ENCODE measurements at regions not wholly inside any gene's neighbourhood (a gene's known extent, or its start where the extent isn't known, plus 50 kb on each side); places are given as distances from the start of the nearest gene placed in this dataset.

DNA sequence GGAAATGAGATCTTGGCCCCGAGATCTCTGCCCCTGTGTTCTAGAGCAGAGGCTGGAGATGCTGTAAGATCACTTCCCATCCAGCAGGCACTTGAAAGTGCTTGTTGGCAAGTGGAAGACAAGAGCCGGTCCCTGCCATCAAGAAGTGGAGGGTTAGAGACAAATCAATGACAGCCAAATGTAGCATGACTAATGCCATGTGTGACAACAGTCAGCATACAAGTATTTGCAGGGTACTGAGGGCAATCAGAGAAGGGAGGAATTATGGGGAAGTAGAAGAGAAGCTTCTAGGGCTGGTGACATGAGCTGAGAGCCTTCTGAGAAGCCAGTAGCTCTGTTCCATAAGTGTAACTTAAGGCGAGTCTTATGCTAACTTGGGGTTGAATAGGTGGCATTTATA lies 58.6 kb downstream of the TMEM17 start:
- DNase-seq (ENCODE audit: low read depth in 2 of 2): no peak

DNA sequence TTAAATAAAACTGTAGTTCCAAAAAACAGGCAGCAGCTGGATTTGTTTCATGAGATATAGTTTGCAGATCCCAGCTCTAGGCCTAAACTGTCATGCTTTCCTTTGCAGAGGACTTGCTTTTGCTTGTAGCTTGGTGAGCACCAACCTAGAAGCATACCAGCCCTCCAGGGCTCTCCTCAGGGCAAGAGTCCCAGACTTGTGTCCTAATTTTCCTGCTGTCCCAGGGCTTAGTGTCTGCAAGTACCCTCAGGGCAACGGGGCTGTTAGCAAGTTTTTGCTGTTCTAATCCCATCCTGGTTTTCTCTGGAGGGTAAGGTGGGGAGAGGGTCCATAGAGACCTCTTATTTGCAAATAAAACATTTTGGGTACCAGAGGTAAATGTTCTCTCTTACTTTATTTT lies 59.5 kb downstream of the TMEM17 start:
- DNase-seq (ENCODE audit: low read depth in 2 of 2): no peak

DNA sequence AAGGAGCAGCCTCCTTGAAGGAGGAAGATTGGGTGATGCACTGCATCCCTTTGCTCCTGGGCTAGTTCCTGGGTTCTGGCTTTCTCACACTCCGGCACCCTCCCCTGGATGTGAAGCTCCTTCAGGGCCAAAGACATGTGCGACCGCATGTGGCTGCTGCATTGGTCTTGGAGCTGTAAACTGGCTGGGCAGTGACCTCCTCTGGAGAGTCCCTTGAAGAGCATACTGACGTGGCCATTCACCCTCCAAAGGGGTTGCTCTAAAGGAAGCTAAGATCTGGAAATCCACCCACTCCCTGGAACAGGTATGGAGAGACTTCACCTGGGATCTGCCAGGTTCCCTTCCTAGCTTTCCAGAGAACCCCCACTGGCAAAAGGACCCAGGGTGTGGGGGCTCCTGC lies 62.1 kb downstream of the TMEM17 start:
- no peak for DNase-seq (ENCODE audit: low read depth in 2 of 2)

DNA sequence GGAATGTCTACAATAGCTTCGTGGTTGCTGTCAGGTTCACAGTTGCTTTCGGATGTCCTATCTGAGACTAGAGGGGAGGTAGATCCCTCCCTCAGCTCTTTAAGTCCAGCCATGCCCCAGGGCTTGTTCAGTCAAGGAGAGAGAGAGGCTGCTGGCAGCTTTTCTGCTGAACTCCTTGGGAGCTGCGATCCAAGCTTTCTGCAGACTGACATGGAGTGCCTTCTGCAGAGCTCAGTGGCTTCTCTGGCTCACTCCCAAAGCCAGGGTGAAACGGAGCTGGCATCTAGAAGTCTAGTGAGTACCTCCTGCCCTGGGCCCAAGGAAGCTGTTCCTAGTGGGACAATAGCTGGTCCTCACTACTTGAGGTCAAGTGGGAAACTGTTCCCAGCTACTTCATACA lies 62.5 kb downstream of the TMEM17 start:
- DNase-seq (ENCODE audit: low read depth in 2 of 2): no peak

DNA sequence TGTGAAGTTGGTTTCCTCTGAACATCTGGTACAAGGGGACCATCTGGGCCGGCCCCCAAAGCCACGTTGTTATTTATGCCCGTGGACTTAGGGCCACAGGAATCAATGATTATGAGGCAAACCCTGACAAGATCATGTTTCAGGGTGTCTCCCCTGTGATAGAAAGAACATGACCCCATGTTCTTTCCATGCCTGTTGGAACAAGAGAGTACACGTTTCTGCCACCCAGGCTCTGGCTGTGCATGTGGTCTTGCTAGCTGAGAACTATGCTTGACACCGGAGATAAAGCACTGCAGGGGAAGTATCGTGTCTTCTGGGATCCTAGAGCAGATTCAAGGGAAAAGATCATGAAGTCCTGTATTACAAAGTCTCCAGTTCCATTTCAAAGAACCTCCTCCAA lies 64.2 kb downstream of the TMEM17 start:
- no peak for DNase-seq (ENCODE audit: low read depth in 2 of 2)

DNA sequence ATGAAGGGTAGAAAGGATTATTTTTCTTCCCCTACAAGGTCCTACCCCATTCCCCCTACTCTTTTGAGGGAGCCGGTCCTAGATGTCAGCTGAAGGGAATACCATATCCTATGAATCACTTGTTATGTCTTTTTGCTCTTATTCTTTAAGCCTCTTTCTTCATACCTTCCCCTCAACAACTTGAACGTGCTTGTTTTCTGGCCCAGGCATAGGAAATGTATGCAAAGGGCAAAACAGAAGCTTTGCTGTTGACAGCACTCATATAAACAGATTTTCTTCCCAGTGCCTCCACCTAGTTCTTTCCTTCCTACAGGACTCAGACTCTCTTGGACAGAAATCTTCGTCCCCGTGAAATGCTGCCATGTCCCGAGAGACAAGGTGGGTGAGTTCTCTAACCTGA lies 64.6 kb downstream of the TMEM17 start:
- no peak for DNase-seq (ENCODE audit: low read depth in 2 of 2)

DNA sequence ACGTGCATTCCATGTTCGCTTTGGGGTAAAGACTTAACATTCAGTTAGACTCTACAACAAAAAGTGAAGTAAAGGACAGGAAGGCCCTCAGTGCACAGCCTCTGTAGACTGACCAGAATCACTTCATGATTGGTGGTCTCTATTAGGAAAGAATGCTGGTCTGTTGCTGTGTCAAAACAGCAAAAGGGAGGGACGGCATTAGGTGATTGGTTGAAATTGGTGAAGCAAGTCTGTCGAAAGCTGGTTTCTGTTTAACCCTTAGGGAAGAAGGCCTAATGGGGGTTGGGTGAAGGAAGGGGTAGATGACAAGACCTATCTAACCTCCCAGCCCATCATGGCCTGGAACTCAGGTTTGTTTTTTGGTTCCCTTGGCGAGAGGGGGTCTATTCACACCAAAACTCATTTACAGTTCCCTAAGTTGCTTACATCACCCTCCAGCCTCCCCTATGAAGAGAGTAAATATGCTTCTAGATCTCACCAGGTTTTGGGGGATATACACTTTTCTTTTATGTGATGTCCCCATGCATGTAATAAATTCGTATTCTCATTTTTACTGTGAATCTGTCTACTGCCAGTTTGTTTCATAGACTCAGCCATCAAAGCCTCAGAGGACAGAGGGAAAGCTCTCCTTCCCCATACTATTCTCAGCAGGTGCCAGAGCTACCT lies 65.6 kb downstream of the TMEM17 start:
- no peak for DNase-seq (ENCODE audit: low read depth in 2 of 2)

DNA sequence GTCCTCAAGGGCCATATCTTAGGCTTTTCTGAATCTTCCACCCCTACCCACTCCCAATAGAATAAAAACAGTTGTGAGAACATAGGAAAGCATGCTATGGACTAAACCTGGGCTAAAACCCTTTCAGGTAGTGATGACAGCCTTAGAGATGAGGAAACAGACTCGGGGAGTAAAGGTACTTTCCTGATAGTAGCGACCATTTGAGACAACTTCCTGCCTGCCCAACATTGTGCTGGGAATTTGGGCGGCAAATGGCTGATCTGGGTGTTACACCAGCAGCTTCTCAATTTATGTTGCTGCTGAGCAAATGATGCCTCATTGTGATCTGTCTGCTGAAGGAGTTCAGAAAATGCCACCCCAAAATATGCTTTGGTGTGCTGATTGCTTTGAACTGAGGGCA lies 66.6 kb downstream of the TMEM17 start:
- DNase-seq (ENCODE audit: low read depth in 2 of 2): no peak

DNA sequence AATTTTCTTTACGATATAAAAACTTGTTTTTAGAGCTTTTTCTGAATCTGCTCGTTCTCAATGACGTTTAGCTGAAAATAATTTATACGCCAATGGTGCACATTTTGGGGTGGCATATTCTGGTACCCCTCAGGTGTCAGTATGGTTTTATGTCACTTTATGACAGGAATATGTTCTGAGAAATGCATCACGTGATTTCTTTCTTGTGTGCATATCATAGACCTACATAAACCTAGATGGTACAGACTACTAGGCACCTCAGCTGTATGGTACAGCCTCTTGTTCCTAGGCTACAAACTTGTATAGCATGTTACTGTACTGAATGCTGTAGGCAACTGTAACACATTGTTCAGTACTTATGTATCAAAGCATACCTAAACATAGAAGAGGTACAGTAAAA lies 68.2 kb downstream of the TMEM17 start:
- DNase-seq (ENCODE audit: low read depth in 2 of 2): no peak

DNA sequence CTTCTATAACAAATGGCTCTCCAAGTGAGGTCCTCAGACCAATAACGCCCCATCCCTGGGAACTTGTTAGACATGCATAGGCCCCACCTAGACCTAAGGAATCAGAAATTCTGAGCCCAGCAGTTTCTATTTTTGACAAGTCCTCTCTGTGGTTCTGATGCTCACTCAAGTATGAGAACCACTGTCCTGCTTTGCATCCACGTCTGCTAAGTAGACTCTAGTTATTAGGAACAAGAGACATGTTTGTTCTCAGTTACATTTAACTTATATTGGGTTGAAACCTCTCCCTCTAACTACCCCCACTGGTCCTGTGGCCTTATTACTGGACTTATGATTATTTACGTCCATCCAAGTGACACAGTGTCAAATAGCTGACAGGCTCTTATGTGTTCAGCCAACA lies 70.3 kb downstream of the TMEM17 start:
- no peak for DNase-seq (ENCODE audit: low read depth in 2 of 2)

DNA sequence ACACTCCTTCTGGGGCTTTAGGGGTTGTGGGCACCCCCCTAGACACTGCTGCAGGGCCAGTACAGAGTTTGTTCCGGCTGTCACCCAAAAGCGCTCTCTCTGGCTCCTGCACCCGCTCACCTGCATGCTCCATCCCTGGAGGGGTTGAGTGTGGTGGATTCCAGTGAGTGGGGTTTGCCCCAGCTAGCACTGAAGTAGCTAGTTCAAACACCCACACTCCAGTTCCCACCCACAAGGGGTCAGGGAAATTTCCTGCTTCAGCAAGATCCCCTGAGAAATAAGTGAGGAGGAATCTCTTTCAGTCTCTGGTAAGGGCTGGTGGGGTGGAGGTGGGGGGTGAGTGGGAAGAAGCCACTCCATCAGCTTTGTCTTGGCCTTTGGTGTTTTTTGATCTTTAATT lies 73.6 kb downstream of the TMEM17 start:
- DNase-seq (ENCODE audit: low read depth in 2 of 2): no peak

DNA sequence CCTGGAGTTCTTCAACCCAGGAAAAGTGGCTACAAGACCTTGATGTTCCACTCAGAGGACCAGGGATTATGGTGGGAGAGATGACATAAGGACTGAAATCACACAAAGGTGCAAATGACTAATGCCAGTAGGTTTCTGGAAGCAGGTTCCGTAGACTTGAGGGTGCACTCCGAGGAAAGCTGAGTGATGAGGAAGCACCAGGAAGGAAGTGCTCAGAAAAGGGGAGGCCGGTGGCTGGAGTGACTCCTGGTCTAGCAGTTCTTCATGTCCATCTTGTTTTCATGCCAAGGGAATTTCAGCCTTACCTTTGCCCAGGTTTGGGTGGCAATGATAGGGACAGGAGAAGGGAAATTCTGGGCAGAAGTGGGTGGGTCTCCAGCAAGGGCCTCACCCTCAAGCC lies 74.5 kb downstream of the TMEM17 start:
- DNase-seq (ENCODE audit: low read depth in 2 of 2): no peak

DNA sequence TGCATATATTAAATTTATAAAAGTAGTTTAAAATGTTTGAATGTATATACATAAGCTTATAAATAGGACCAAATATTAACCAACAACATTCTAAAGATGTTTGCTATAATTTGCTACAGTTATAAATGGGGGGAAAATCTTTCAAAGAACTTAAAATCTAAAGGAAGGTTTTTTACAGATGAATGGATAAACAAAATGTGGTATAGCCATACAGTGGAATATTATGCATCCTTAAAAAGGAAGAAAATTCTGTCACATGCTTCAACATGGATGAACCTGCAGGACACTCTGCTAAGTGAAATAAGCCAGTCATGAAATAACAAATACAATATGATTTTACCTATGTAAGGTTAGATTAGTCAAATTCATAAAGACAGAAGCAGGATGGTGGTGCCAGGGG lies 75.8 kb downstream of the TMEM17 start:
- no peak for DNase-seq (ENCODE audit: low read depth in 2 of 2)

DNA sequence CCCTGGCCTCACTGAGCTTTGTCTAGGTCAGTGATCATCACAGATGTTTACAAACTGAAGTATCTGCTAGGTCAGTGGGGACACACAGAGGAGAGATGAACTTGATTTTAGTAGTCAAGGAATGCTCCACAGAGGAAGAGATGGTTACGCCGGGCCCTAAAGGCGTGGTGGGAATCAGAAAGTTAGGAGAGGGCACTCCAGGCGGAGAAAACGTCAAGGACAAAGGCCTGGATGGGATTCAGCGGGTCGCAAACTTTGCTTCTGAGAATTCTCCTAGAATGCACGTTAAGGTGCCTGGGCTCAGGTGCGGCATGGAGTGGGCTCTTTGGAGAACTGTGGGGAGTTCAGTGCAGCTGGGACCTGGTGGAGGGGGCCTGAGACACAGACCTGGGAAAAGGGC lies 78.8 kb downstream of the TMEM17 start:
- no peak for DNase-seq (ENCODE audit: low read depth in 2 of 2)

DNA sequence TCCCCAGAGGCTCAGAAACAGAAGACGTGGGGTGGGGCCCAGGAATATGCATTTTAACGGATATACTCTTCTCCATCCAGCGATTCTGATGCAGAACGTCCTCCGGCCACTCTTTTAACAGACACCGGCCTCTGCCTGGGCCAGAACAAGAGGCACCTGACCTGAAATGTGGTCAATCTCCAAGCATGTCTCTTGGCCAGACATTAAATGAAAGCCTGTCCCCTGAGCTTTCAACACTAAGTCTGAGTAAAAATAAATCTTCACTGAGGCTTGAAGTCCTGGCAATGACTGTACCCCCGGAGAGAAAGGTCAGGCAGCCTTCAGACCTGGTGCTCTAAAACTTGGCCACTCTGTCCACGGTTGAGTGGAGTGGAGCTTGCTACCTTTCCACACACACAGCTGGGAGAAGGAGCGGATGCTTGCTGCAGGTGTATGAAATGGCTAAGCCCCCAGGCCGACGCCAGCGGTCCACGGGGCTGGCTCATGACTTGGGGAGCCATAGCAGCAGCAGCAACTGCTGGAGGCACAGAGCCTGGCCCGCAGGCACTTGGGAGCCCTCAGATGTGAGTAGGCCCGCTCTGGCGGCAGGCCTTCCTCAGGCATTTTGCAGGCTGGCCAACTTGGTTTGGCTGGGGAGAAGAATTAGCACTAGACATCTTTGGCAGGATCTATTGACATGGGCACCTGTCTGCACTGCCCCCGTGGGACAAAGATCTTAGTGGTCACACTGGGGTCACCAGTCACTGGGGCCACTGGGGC lies 79.7 kb downstream of the TMEM17 start:
- DNase-seq (ENCODE audit: low read depth in 2 of 2): no peak

DNA sequence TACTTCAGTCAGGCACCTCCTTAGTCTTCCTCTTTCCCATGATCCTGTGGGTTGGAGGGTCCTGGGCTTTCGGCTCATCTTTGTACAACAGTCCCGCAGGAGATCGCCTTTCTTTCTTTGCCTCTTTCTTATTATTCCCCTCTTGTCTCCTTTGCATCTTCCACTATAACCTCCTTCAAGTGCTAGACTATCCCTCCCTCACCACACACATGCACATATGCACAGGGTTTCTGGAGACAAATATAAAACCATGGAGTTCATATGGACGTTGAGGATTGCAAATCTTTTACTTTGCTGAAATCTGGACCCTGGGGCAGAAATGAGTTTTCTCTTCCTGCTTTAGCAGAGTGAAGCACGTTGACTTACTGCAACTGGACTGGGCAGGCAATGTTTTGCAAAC lies 80.3 kb downstream of the TMEM17 start:
- no peak for DNase-seq (ENCODE audit: low read depth in 2 of 2)

DNA sequence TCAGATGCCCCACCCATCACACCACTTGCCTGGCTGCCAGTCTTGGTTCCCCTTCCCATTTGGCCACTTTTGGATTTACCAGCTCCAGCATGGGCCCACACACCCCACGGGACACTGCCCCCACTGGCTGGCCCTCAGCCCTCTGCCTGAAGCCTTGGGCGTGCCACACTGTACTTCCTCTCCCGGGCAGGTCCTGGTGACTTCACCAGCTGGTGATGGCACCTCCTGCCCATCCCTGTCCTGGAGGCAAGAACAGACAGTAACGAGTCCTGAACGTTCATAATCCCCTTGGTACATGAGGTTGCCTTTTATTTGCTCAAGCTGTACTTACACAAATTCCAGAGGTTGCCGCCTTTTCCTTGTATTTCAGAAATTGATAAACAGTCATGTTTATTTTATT lies 81.1 kb downstream of the TMEM17 start:
- no peak for DNase-seq (ENCODE audit: low read depth in 2 of 2)

DNA sequence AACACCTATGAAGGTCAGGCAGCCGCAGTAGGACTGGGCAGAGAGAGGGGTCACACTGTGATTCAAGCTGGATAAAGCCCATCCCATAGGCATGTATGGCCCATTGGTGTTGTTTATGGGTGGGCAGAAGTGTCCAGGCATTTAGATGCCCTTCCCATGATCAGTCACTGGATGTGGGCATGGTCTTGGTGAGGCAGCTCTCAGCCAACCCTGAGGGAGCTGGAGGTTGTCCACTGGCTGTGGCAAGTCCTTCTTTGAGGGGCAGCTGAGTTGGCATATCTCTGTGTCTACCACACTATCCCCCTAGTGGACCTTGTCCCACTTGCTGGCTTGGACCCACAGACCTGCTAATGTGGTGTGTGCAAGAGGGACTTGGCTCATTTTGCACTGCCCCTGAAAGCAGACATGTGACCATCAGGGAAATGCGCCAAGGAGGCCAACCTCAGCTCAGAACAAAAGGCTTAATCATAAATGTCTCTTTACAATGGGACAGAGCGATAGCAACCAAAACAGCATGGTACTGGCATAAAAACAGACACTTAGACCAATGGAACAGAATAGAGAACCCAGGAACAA lies 82.0 kb downstream of the TMEM17 start:
- DNase-seq (ENCODE audit: low read depth in 2 of 2): peak; percentile 6 to 40

DNA sequence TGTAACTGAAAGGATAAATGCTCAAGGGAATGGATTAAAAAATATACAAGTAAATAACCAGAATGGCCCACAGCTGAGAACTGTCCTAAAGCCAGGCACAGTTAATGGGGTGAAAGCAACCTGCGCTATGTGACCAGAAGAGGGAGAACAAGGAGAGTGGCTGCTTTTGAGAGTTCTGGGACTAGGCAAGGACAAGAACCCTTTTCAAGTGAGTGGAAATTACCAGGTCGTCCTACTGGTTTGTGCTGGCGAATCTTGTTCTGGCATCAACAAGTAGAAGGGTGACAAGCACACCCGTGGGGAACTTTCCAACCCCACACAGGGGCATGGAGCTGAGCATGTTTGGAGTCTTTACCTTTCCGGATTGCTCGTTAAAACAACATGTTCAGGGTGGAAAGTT lies 82.8 kb downstream of the TMEM17 start:
- peak in 1 of 2 donors; percentile 5 for DNase-seq (ENCODE audit: low read depth in 2 of 2)

DNA sequence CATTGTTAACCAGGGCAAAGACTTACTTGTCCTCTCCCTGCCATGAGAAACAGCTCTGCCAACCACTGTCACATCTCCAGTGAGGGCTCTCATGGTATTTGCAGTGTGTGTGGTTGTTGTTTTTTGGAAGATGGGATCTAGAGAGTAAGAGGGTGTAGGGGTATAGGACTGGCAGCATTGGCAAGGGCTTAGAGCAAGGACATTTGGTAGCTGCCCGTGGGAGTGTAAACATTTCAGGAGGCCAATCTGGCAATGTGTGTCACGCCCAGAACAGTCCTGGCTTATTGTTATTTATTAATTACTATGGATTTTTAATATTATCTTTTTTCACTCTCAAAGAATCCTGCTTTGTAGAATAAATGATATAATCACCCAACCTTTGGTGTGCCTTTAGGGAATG lies 90.5 kb downstream of the TMEM17 start:
- no peak for DNase-seq (ENCODE audit: low read depth in 2 of 2)

DNA sequence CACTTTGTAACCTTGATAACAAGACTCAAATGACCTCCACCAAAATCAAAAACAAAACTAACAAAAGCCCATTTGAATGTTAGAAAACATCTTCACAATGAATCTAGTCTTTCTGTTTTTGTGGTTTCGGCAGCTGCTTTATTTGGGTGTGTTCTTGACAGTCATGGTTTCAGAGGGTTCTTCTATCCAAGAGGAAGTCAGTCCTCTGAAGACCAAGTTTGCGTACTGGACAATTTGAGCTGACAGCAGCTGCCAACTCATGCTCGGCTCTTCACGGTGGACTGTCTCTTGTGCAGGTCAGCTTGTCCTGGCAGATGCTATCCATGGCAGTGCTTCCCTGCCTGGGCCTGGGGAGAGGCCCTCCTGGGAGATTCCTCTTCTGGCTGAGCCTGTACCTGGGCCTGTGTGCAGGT lies 91.0 kb downstream of the TMEM17 start:
- DNase-seq (ENCODE audit: low read depth in 2 of 2): no peak

DNA sequence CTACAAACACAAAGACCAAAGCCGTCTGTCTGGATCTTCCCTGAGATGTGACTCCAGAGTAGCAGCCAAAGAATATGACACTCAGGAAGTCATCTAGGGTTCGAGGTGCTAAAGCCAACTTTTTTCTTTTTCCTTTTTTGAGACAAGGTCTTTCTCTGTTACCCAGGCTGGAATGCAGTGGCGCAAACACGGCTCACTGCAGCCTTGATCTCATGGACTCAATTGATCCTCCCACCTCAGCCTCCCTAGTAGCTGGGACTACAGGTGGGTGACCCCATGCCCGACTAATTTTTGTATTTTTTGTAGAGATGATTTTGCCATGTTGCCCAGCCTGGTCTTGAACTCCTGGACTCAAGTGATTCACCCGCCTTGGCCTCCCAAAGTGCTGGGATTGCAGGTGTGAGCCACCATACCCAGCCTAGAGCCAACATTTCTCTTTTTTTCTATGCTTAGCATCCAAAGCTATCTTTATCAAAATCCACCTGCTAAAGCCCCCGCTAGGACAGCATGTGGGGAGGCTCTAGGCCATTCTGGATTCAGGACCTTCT lies 92.8 kb downstream of the TMEM17 start:
- DNase-seq (ENCODE audit: low read depth in 2 of 2): no peak

DNA sequence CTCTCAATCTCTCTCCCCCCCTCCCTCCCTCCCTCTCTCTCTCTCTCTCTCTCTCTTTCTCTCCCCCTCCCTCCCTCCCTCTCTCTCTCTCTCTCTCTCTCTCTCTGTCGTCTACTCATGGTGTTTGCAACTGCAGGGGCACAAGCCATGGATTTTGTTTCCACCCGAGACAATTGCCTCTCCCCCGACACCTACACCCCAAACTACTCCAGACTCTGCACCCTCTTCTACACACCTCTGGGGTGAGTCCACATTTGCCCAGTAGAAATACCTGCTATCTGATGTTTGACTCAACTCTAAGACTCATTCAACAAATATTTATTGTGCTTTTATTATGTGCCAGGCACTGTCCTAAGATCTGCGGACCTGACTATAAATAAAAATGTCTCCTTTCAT lies 93.7 kb downstream of the TMEM17 start:
- no peak for DNase-seq (ENCODE audit: low read depth in 2 of 2)
